Mucosa of rectum (tissue), 2 donors: ENCODE measurements at regions not wholly inside any gene's neighbourhood (a gene's known extent, or its start where the extent isn't known, plus 50 kb on each side); places are given as distances from the start of the nearest gene placed in this dataset.

Experiments
- H3K27ac ChIP-seq, 2 donors: one replicate each; pipeline ENCODE4 v1.7.0; 2013; ENCODE audit warnings: inconsistent platforms in 2 of 2, low read depth in 2 of 2, low read length in 2 of 2
- H3K27me3 ChIP-seq, 2 donors: one replicate each; pipeline ENCODE4 v1.7.0; 2013; ENCODE audit warnings: low read length in 2 of 2; ENCODE audit not compliant: control insufficient read depth in 2 of 2, insufficient read depth in 2 of 2
- H3K36me3 ChIP-seq, 2 donors: one replicate each; pipeline ENCODE4 v1.7.0; 2013; ENCODE audit warnings: low read length in 2 of 2; ENCODE audit not compliant: control insufficient read depth in 2 of 2, insufficient read depth in 2 of 2
- H3K4me1 ChIP-seq, 2 donors: one replicate each; pipeline ENCODE4 v1.7.0; 2013; ENCODE audit warnings: low read length in 2 of 2, mild to moderate bottlenecking in 1 of 2; ENCODE audit not compliant: control insufficient read depth in 2 of 2, insufficient read depth in 2 of 2
- H3K4me3 ChIP-seq, 2 donors: one replicate each; pipeline ENCODE4 v1.7.0; 2013; ENCODE audit warnings: low read length in 2 of 2
- H3K9ac ChIP-seq, 2 donors: one replicate each; pipeline ENCODE4 v1.7.0; 2013; ENCODE audit warnings: low read length in 2 of 2, low read depth in 1 of 2, mild to moderate bottlenecking in 1 of 2
- H3K9me3 ChIP-seq, 2 donors: one replicate each; pipeline ENCODE4 v1.7.0; 2013; ENCODE audit warnings: low read length in 2 of 2; ENCODE audit not compliant: control insufficient read depth in 2 of 2
- donor health status: healthy.
- donor health status: Normal muscosa, but diverticular disease.

GRCh38 chr7:77467408-77467807 lies 51.3 kb upstream of the GSAP start:
- H3K36me3 ChIP-seq = no peaks in the 10 kb centered on the region
- H3K27me3 ChIP-seq = no peaks in the 10 kb centered on the region
- no peak overlapping the region for H3K9ac ChIP-seq
- no peak overlapping the region for H3K4me3 ChIP-seq
- H3K9me3 ChIP-seq = no peaks in the 10 kb centered on the region
- no peaks in the 10 kb centered on the region for H3K4me1 ChIP-seq
- no peak overlapping the region for H3K27ac ChIP-seq

- Histone ChIP-seq H3K4me3 (no peak overlapping the region), H3K36me3 (no peaks in the 10 kb centered on the region), H3K9me3 (no peaks in the 10 kb centered on the region), H3K4me1 (no peaks in the 10 kb centered on the region), H3K9ac (no peak overlapping the region), H3K27ac (no peak overlapping the region), H3K27me3 (no peaks in the 10 kb centered on the region)
Measured at GRCh38 chr7:77466450-77466849, 50.3 kb upstream of the GSAP start.
